ENCODE measurements at regions not wholly inside any gene's neighbourhood (a gene's known extent, or its start where the extent isn't known, plus 50 kb on each side); places are given as distances from the start of the nearest gene placed in this dataset.
A peak's percentile ranks its signal among the peaks of the same experiment; 100 is the strongest.

- no peak overlapping the region for H2AFZ ChIP-seq (ENCODE audit: low read length)
- no peaks in the 10 kb centered on the region for H3K36me3 ChIP-seq (ENCODE audit: control insufficient read depth, insufficient read depth, low read length)
- TF ChIP-seq, protein P1, sequence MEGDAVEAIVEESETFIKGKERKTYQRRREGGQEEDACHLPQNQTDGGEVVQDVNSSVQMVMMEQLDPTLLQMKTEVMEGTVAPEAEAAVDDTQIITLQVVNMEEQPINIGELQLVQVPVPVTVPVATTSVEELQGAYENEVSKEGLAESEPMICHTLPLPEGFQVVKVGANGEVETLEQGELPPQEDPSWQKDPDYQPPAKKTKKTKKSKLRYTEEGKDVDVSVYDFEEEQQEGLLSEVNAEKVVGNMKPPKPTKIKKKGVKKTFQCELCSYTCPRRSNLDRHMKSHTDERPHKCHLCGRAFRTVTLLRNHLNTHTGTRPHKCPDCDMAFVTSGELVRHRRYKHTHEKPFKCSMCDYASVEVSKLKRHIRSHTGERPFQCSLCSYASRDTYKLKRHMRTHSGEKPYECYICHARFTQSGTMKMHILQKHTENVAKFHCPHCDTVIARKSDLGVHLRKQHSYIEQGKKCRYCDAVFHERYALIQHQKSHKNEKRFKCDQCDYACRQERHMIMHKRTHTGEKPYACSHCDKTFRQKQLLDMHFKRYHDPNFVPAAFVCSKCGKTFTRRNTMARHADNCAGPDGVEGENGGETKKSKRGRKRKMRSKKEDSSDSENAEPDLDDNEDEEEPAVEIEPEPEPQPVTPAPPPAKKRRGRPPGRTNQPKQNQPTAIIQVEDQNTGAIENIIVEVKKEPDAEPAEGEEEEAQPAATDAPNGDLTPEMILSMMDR (conservative IDR thresholded peaks at IDR 0.05 in 1 of 2, IDR thresholded peaks at IDR 0.05 in 1 of 2; ENCODE audit: low read depth in 1 of 2, low read length in 2 of 2) = no peak
- TF ChIP-seq EZH2 (IDR thresholded peaks at IDR 0.05; ENCODE audit: low read length, missing control alignments) = no peak
- H3K27me3 ChIP-seq (ENCODE audit: control insufficient read depth, insufficient read depth, low read length) = no peaks in the 10 kb centered on the region
- no peak overlapping the region for H3K9ac ChIP-seq (ENCODE audit: insufficient read depth, low read length)
- H4K20me1 ChIP-seq (ENCODE audit: control insufficient read depth, extremely low read depth, insufficient read depth, low read length) = no peaks in the 10 kb centered on the region
- no peak overlapping the region for H3K4me3 ChIP-seq (replicated peaks in 1 of 4; ENCODE audit: control extremely low read depth in 1 of 4, insufficient read depth in 1 of 4, low read depth in 3 of 4, low read length in 4 of 4)
- H3K4me2 ChIP-seq (ENCODE audit: extremely low read depth, insufficient read depth, low read length) = no peak overlapping the region
- H3K9me3 ChIP-seq (ENCODE audit: control insufficient read depth, insufficient read depth, low read depth, low read length) = no peaks in the 10 kb centered on the region
- no peaks in the 10 kb centered on the region for H3K4me1 ChIP-seq (ENCODE audit: control insufficient read depth, extremely low read depth, insufficient read depth, low read length)
- no peaks in the 10 kb centered on the region for H3K79me2 ChIP-seq (ENCODE audit: control insufficient read depth, insufficient read depth, low read length)
- H3K27ac ChIP-seq (ENCODE audit: insufficient read depth, low read length) = no peak overlapping the region
- DNase-seq (ENCODE audit: low read depth in 2 of 2) = peak in 1 of 2 donors; percentile 25
Measured at GRCh38 chr2:41600460-41600859, 447.4 kb upstream of the PKDCC start.

DNA sequence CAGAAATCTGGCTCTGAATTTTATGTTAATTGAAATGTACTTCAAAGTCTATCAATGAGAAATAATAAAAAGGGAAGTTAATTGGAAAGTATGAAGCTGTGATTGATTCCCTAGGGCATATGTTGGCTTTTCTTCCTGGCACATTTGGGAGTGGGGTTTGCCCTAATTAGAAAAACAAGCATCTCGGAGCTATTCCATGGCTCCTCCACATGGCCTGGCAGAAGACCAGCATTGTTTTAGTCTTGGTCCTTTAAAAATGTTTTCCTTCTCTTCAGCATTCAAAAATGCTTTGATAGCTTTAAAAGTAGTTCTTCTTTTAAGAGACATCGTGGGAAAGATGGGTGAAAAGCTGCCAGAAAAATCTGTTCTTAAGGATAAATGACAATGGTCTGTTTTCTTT lies 445.5 kb upstream of the PKDCC start:
- Histone ChIP-seq H2AFZ (ENCODE audit: low read length) (no peak overlapping the region), H3K27ac (ENCODE audit: insufficient read depth, low read length) (no peak overlapping the region), H3K4me1 (ENCODE audit: control insufficient read depth, extremely low read depth, insufficient read depth, low read length) (no peaks in the 10 kb centered on the region), H3K9me3 (ENCODE audit: control insufficient read depth, insufficient read depth, low read depth, low read length) (no peaks in the 10 kb centered on the region), H4K20me1 (ENCODE audit: control insufficient read depth, extremely low read depth, insufficient read depth, low read length) (no peaks in the 10 kb centered on the region), H3K79me2 (ENCODE audit: control insufficient read depth, insufficient read depth, low read length) (no peaks in the 10 kb centered on the region), H3K4me3 (replicated peaks in 1 of 4; ENCODE audit: control extremely low read depth in 1 of 4, insufficient read depth in 1 of 4, low read depth in 3 of 4, low read length in 4 of 4) (no peak overlapping the region), H3K36me3 (ENCODE audit: control insufficient read depth, insufficient read depth, low read length) (no peaks in the 10 kb centered on the region), H3K27me3 (ENCODE audit: control insufficient read depth, insufficient read depth, low read length) (no peaks in the 10 kb centered on the region), H3K4me2 (ENCODE audit: extremely low read depth, insufficient read depth, low read length) (no peak overlapping the region), H3K9ac (ENCODE audit: insufficient read depth, low read length) (no peak overlapping the region)
- DNase-seq (ENCODE audit: low read depth in 2 of 2) = no peak
- no peak for TF ChIP-seq EZH2 (IDR thresholded peaks at IDR 0.05; ENCODE audit: low read length, missing control alignments)
- TF ChIP-seq, protein P1 (conservative IDR thresholded peaks at IDR 0.05 in 1 of 2, IDR thresholded peaks at IDR 0.05 in 1 of 2; ENCODE audit: low read depth in 1 of 2, low read length in 2 of 2) = no peak

GRCh38 chr2:41605311-41605710 lies 442.5 kb upstream of the PKDCC start:
- Histone ChIP-seq H3K27ac (ENCODE audit: insufficient read depth, low read length) (no peak overlapping the region), H3K36me3 (ENCODE audit: control insufficient read depth, insufficient read depth, low read length) (no peaks in the 10 kb centered on the region), H3K9me3 (ENCODE audit: control insufficient read depth, insufficient read depth, low read depth, low read length) (no peaks in the 10 kb centered on the region), H3K4me1 (ENCODE audit: control insufficient read depth, extremely low read depth, insufficient read depth, low read length) (no peaks in the 10 kb centered on the region), H3K79me2 (ENCODE audit: control insufficient read depth, insufficient read depth, low read length) (no peaks in the 10 kb centered on the region), H4K20me1 (ENCODE audit: control insufficient read depth, extremely low read depth, insufficient read depth, low read length) (no peaks in the 10 kb centered on the region), H3K27me3 (ENCODE audit: control insufficient read depth, insufficient read depth, low read length) (no peaks in the 10 kb centered on the region), H3K4me2 (ENCODE audit: extremely low read depth, insufficient read depth, low read length) (no peak overlapping the region), H3K4me3 (replicated peaks in 1 of 4; ENCODE audit: control extremely low read depth in 1 of 4, insufficient read depth in 1 of 4, low read depth in 3 of 4, low read length in 4 of 4) (no peak overlapping the region), H2AFZ (ENCODE audit: low read length) (no peak overlapping the region), H3K9ac (ENCODE audit: insufficient read depth, low read length) (no peak overlapping the region)
- TF ChIP-seq EZH2 (IDR thresholded peaks at IDR 0.05; ENCODE audit: low read length, missing control alignments) = no peak
- TF ChIP-seq, protein P1 (conservative IDR thresholded peaks at IDR 0.05 in 1 of 2, IDR thresholded peaks at IDR 0.05 in 1 of 2; ENCODE audit: low read depth in 1 of 2, low read length in 2 of 2) = no peak
- peak in 1 of 2 donors; percentile 8 for DNase-seq (ENCODE audit: low read depth in 2 of 2)

All from fibroblast of lung (primary cell).